Kidney capillary endothelial cell (primary cell): ENCODE measurements at regions not wholly inside any gene's neighbourhood (a gene's known extent, or its start where the extent isn't known, plus 50 kb on each side); places are given as distances from the start of the nearest gene placed in this dataset.

Experiments
- DNase-seq: peaks from one replicate; pipeline ENCODE4 v3.0.0-alpha.2; 2018; ENCODE audit warnings: low spot score

- DNase-seq: no peak
Measured at GRCh38 chrX:78213331-78213730, 73.9 kb upstream of the TAF9B start.

- DNase-seq: peak; percentile 7
Measured at GRCh38 chrX:78199851-78200250, 60.4 kb upstream of the TAF9B start.
